ENCODE measurements at regions not wholly inside any gene's neighbourhood (a gene's known extent, or its start where the extent isn't known, plus 50 kb on each side); places are given as distances from the start of the nearest gene placed in this dataset.
"Not testable (repeated sequence)": the region's sequence is repeated elsewhere in the genome, so short reads cannot be mapped to it uniquely, and the experiment has no call there.

DNA sequence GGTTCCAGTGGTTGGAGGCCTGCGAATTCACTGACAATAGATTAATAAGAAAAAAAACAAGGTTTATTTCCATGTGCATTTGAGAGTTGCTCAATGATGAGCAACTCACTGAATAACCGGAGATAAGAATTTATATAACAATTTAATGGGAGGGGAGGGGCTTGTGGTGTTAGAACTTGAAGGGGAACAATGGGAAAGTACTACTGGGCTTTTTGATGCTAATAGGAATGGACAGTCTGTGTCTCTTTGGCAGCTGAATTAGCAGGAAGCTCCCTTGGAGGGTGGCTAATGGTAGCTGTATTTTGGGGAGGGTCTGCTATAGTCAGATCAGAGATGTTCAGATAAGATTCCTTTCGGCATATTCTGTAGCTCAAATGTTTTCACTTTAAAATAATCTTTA is 62.4 kb upstream of the GMDS start:
- DNase-seq (ENCODE audit: low read depth), result no peak

DNA sequence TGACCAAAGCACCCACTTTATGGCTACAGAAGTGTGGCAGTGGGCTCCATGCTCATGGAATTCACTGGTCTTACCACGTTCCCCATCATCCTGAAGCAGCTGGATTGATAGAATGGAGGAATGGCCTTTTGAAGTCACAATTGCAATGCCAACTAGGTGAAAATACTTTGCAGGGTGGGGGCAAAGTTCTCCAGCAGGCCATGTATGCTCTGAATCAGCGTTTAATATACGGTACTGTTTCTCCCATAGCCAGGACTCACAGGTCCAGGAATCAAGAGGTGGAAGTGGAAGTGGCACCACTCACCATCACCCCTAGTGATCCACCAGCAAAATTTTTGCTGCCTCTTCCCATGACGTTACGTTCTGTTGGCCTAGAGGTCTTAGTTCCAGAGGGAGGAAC is 60.5 kb upstream of the GMDS start:
- no peak for DNase-seq (ENCODE audit: low read depth)

DNA sequence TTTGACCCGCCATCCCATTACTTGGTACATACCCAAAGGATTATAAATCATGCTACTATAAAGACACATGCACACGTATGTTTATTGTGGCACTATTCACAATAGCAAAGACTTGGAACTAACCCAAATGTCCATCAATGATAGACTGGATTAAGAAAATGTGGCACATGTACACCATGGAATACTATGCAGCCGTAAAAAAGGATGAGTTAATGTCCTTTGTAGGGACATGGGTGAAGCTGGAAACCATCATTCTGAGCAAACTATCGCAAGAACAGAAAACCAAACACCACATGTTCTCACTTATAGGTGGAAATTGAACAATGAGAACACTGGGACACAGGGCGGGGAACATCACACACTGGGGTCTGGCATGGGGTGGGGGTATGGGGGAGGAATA is 57.1 kb upstream of the GMDS start:
- DNase-seq (ENCODE audit: low read depth), result not testable (repeated sequence)

DNA sequence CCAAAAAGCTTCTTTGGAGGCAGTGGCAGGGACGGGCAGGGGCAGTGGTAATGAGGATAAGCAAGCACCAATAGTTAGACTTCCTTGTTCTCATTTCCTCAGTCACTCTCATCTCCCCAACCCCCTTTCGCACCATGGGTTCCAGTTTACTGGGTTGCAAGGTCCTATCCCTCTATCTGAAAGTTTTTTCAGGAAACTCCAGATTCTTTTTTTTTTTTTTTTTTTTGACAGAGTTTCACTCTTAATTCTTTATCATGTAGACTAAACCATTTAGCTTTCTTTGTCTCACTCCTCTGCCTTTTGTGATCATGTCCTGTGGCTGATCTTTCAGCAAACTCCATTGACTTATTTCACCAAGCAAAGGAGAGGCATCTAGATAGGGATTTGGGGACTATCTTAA is 51.4 kb upstream of the GMDS start:
- DNase-seq (ENCODE audit: low read depth), result no peak

All from forelimb muscle (tissue), 1 donor.